ENCODE measurements at regions not wholly inside any gene's neighbourhood (a gene's known extent, or its start where the extent isn't known, plus 50 kb on each side); places are given as distances from the start of the nearest gene placed in this dataset.

DNA sequence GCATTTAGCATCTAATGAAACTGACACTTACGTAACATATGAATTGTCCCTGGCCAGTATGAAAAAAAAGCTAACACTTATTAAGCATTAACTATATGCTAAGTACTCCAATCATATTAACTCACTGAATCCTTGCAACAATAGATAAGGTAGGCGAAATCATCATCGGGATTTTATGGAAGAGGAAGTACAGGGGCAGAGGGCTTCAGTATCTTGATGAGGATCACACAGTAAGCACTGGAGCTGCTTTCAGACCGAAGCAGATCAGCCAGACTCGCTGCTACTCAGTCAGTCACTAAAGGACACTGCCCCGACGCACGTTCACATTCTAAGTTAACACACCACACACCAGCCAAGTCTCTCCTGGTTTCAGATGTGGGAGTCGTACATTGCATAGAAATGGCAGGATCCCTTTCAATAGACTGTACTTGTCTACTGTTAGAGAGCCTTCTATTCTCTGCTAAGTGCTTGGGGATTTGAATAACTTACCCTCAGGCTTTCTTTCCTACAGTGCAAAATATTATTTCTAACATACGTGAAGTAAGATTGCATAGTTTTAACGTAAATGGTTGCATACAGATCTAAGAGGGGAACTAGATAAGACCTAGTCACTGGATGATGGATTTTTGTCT, 540.2 kb upstream of the TENM3 start:
- H3K27me3 ChIP-seq (ENCODE audit: insufficient read depth, low read length, poor library complexity): no peaks in the 10 kb centered on the region
- H3K79me2 ChIP-seq (ENCODE audit: insufficient read depth, low read length): no peaks in the 10 kb centered on the region
- H3K4me3 ChIP-seq (ENCODE audit: low read depth in 1 of 2, low read length in 2 of 2): no peak overlapping the region
- TF ChIP-seq, protein P1, sequence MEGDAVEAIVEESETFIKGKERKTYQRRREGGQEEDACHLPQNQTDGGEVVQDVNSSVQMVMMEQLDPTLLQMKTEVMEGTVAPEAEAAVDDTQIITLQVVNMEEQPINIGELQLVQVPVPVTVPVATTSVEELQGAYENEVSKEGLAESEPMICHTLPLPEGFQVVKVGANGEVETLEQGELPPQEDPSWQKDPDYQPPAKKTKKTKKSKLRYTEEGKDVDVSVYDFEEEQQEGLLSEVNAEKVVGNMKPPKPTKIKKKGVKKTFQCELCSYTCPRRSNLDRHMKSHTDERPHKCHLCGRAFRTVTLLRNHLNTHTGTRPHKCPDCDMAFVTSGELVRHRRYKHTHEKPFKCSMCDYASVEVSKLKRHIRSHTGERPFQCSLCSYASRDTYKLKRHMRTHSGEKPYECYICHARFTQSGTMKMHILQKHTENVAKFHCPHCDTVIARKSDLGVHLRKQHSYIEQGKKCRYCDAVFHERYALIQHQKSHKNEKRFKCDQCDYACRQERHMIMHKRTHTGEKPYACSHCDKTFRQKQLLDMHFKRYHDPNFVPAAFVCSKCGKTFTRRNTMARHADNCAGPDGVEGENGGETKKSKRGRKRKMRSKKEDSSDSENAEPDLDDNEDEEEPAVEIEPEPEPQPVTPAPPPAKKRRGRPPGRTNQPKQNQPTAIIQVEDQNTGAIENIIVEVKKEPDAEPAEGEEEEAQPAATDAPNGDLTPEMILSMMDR (IDR thresholded peaks at IDR 0.05; ENCODE audit: borderline replicate concordance, extremely low read depth, low read length, poor library complexity, severe bottlenecking): no peak
- TF ChIP-seq EZH2 (IDR thresholded peaks at IDR 0.05; ENCODE audit: borderline replicate concordance, low read depth, low read length, severe bottlenecking): no peak
- no peaks in the 10 kb centered on the region for H3K4me1 ChIP-seq (ENCODE audit: insufficient read depth, low read length)
- no peak for DNase-seq
- no peak overlapping the region for H3K9ac ChIP-seq (ENCODE audit: low read depth, low read length)
- ATAC-seq (ENCODE audit: insufficient read depth, low read depth): no peak
- no peak overlapping the region for H3K4me2 ChIP-seq (ENCODE audit: insufficient read depth, low read length)
- no peaks in the 10 kb centered on the region for H4K20me1 ChIP-seq (ENCODE audit: insufficient read depth, low read length)
- H3K27ac ChIP-seq (ENCODE audit: low read length): no peak overlapping the region
- H2AFZ ChIP-seq (ENCODE audit: low read depth, low read length): no peak overlapping the region
- no peaks in the 10 kb centered on the region for H3K36me3 ChIP-seq (ENCODE audit: insufficient read depth, low read length)
- H3K9me3 ChIP-seq (ENCODE audit: insufficient read depth, low read length, severe bottlenecking): peaks cover 2% of the 10 kb centered on the region

DNA sequence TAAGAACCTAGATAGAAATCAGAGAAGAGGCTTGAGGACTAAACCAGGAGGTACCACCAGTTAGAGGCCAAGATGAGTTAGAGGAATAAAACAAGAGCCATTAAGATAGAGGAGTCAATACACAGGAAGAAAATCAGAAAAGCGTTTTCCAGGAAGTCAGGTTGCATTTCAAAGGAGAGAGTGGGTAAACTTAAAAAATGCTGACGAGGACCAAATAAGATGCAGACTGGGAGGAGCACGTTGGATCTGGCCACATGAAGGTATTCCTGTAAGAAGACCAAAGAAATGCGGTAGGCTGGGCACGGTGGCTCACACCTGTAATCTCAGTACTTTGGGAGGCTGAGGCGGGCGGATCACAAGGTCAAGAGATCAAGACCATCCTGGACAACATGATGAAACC, 533.1 kb upstream of the TENM3 start:
- Histone ChIP-seq H3K4me1 (ENCODE audit: insufficient read depth, low read length) (no peaks in the 10 kb centered on the region), H3K9ac (ENCODE audit: low read depth, low read length) (no peak overlapping the region), H3K4me3 (ENCODE audit: low read depth in 1 of 2, low read length in 2 of 2) (no peak overlapping the region), H3K36me3 (ENCODE audit: insufficient read depth, low read length) (no peaks in the 10 kb centered on the region), H3K9me3 (ENCODE audit: insufficient read depth, low read length, severe bottlenecking) (peaks cover 7% of the 10 kb centered on the region), H3K79me2 (ENCODE audit: insufficient read depth, low read length) (no peaks in the 10 kb centered on the region), H3K27me3 (ENCODE audit: insufficient read depth, low read length, poor library complexity) (no peaks in the 10 kb centered on the region), H3K27ac (ENCODE audit: low read length) (no peak overlapping the region), H3K4me2 (ENCODE audit: insufficient read depth, low read length) (no peak overlapping the region), H4K20me1 (ENCODE audit: insufficient read depth, low read length) (no peaks in the 10 kb centered on the region), H2AFZ (ENCODE audit: low read depth, low read length) (no peak overlapping the region)
- DNase-seq (no peak), ATAC-seq (ENCODE audit: insufficient read depth, low read depth) (no peak)
- TF ChIP-seq, protein P1 (IDR thresholded peaks at IDR 0.05; ENCODE audit: borderline replicate concordance, extremely low read depth, low read length, poor library complexity, severe bottlenecking): no peak
- no peak for TF ChIP-seq EZH2 (IDR thresholded peaks at IDR 0.05; ENCODE audit: borderline replicate concordance, low read depth, low read length, severe bottlenecking)

DNA sequence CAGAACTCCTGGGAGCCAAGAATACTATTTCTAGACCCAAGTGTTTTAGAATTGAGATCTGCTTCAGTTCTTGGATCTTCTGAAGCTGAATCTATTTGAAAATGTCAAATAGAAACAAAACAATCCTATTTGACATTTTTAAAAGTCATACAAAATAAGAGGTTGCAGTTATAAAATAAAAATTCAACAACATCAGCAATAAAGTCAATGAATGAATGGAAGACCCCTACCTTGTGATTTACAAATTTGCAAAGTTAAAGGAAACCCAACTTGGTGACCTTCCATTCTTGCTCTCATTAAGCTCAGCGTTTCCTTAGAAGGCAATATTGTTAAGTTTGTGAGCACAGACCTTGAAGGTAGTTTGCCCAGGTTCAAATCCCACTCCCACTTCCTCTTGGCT, 531.8 kb upstream of the TENM3 start:
- Histone ChIP-seq H3K36me3 (ENCODE audit: insufficient read depth, low read length) (no peaks in the 10 kb centered on the region), H4K20me1 (ENCODE audit: insufficient read depth, low read length) (no peaks in the 10 kb centered on the region), H3K9me3 (ENCODE audit: insufficient read depth, low read length, severe bottlenecking) (peaks cover 7% of the 10 kb centered on the region), H3K27ac (ENCODE audit: low read length) (no peak overlapping the region), H3K27me3 (ENCODE audit: insufficient read depth, low read length, poor library complexity) (no peaks in the 10 kb centered on the region), H3K9ac (ENCODE audit: low read depth, low read length) (no peak overlapping the region), H3K4me3 (ENCODE audit: low read depth in 1 of 2, low read length in 2 of 2) (no peak overlapping the region), H2AFZ (ENCODE audit: low read depth, low read length) (no peak overlapping the region), H3K4me2 (ENCODE audit: insufficient read depth, low read length) (no peak overlapping the region), H3K4me1 (ENCODE audit: insufficient read depth, low read length) (no peaks in the 10 kb centered on the region), H3K79me2 (ENCODE audit: insufficient read depth, low read length) (no peaks in the 10 kb centered on the region)
- ATAC-seq (ENCODE audit: insufficient read depth, low read depth): no peak
- DNase-seq: no peak
- no peak for TF ChIP-seq EZH2 (IDR thresholded peaks at IDR 0.05; ENCODE audit: borderline replicate concordance, low read depth, low read length, severe bottlenecking)
- TF ChIP-seq, protein P1 (IDR thresholded peaks at IDR 0.05; ENCODE audit: borderline replicate concordance, extremely low read depth, low read length, poor library complexity, severe bottlenecking): no peak
